HEK293 (cell line): ENCODE measurements at regions not wholly inside any gene's neighbourhood (a gene's known extent, or its start where the extent isn't known, plus 50 kb on each side); places are given as distances from the start of the nearest gene placed in this dataset.

ENCODE experiments used
- CTCF ChIA-PET: fragments of 350-600 bp; formaldehyde crosslinking; extraction: SDS; loops from one replicate; lab custom pipeline; 2021; ENCODE audit warnings: antibody characterized with exemption; lab: Yijun Ruan, JAX
- POLR2A ChIA-PET: fragments of 300-600 bp; formaldehyde crosslinking; extraction: SDS; loops from one replicate; lab custom pipeline; 2020; ENCODE audit warnings: antibody characterized with exemption, inconsistent platforms; lab: Yijun Ruan, JAX
- H3K27ac ChIP-seq: fragments of 200-500 bp; sonication (Bioruptor generic); 2 replicates; pipeline ENCODE4 v1.5.1; 2014; ENCODE audit warnings: low read depth, low read length, control low read depth, inconsistent platforms; ENCODE audit errors: extremely low read depth
- H3K36me3 ChIP-seq, 2 experiments: fragments of 200-500 bp in 1 of 2; sonication (Bioruptor generic) in 1 of 2; 1 replicate in 1 of 2; 2 replicates in 1 of 2; pipeline ENCODE4 v1.5.1; 2014 to 2017; ENCODE audit warnings: inconsistent platforms in 2 of 2, low read length in 2 of 2; ENCODE audit not compliant: control insufficient read depth in 2 of 2, insufficient read depth in 1 of 2
- H3K4me1 ChIP-seq: fragments of 200-500 bp; sonication (Bioruptor generic); 2 replicates; pipeline ENCODE4 v1.5.1; 2014; ENCODE audit warnings: mild to moderate bottlenecking, low read length, inconsistent platforms; ENCODE audit not compliant: control insufficient read depth, insufficient read depth
- H3K4me3 ChIP-seq: 2 replicates; pipeline ENCODE4 v1.5.1; 2011; ENCODE audit warnings: low read depth, mild to moderate bottlenecking, control low read depth, low read length, moderate library complexity
- H3K9me3 ChIP-seq: fragments of 200-500 bp; sonication (Bioruptor generic); 2 replicates; pipeline ENCODE4 v1.5.1; 2014; ENCODE audit warnings: low read depth, low read length, inconsistent platforms; ENCODE audit not compliant: control insufficient read depth, insufficient read depth
- BCL6B ChIP-seq: fragments of 450-650 bp; formaldehyde crosslinking; IDR thresholded peaks from 2 replicates; pipeline ENCODE4 v1.5.1; 2017; ENCODE audit warnings: missing biosample characterization, missing genetic modification characterization
- HOXD13 ChIP-seq: sonication (generic); formaldehyde crosslinking; IDR thresholded peaks from 2 replicates; pipeline ENCODE4 v1.8.0; 2022; ENCODE audit warnings: missing genetic modification reagents, borderline replicate concordance
- KLF1 ChIP-seq: fragments of 450-650 bp; formaldehyde crosslinking; IDR thresholded peaks from 2 replicates; pipeline ENCODE4 v1.5.1; 2016; ENCODE audit warnings: missing biosample characterization, missing genetic modification characterization
- PRDM1 ChIP-seq: fragments of 450-650 bp; formaldehyde crosslinking; IDR thresholded peaks from 2 replicates; pipeline ENCODE4; 2016; ENCODE audit warnings: missing biosample characterization, missing genetic modification characterization
- SCRT1 ChIP-seq: fragments of 450-650 bp; formaldehyde crosslinking; IDR thresholded peaks from 2 replicates; pipeline ENCODE4 v1.5.1; 2016; ENCODE audit warnings: missing biosample characterization, missing genetic modification characterization, borderline replicate concordance
- SCRT2 ChIP-seq: fragments of 450-650 bp; formaldehyde crosslinking; IDR thresholded peaks from 2 replicates; pipeline ENCODE4 v1.5.1; 2016; ENCODE audit warnings: missing biosample characterization, missing genetic modification characterization
- TRIM28 ChIP-seq: IDR thresholded peaks from 2 replicates; pipeline ENCODE4 v1.6.1; 2011; ENCODE audit warnings: low read length, control low read depth, borderline replicate concordance
- YY2 ChIP-seq: fragments of 450-650 bp; formaldehyde crosslinking; IDR thresholded peaks from 2 replicates; pipeline ENCODE4 v1.5.1; 2016; ENCODE audit warnings: missing biosample characterization, missing genetic modification characterization
- ZBTB20 ChIP-seq: fragments of 450-650 bp; formaldehyde crosslinking; IDR thresholded peaks from 2 replicates; pipeline ENCODE4 v1.5.1; 2016; ENCODE audit warnings: missing biosample characterization, missing genetic modification characterization
- ZIC2 ChIP-seq: fragments of 450-650 bp; formaldehyde crosslinking; IDR thresholded peaks from 2 replicates; pipeline ENCODE4 v1.5.1; 2016; ENCODE audit warnings: missing biosample characterization, missing genetic modification characterization
- ZNF280D ChIP-seq: fragments of 450-650 bp; formaldehyde crosslinking; IDR thresholded peaks from 2 replicates; pipeline ENCODE4 v1.5.1; 2016; ENCODE audit warnings: missing biosample characterization, missing genetic modification characterization
- ZNF426 ChIP-seq: fragments of 450-650 bp; formaldehyde crosslinking; IDR thresholded peaks from 2 replicates; pipeline ENCODE4 v1.5.1; 2017; ENCODE audit warnings: missing biosample characterization, missing genetic modification characterization, mild to moderate bottlenecking, inconsistent platforms, moderate library complexity
- ZNF501 ChIP-seq: fragments of 450-650 bp; formaldehyde crosslinking; IDR thresholded peaks from 2 replicates; pipeline ENCODE4 v1.5.1; 2016; ENCODE audit warnings: missing biosample characterization, missing genetic modification characterization
- ZNF513 ChIP-seq: fragments of 450-650 bp; IDR thresholded peaks from 2 replicates; pipeline ENCODE4 v1.5.1; 2018; ENCODE audit warnings: missing biosample characterization, missing genetic modification characterization
- ZNF561 ChIP-seq: fragments of 450-650 bp; IDR thresholded peaks from 2 replicates; pipeline ENCODE4 v1.5.1; 2018; ENCODE audit warnings: missing biosample characterization, missing genetic modification characterization, borderline replicate concordance
- ZNF645 ChIP-seq: fragments of 450-650 bp; formaldehyde crosslinking; IDR thresholded peaks from 2 replicates; pipeline ENCODE4; 2016; ENCODE audit warnings: missing biosample characterization, missing genetic modification characterization
- ZNF747 ChIP-seq: fragments of 450-650 bp; formaldehyde crosslinking; IDR thresholded peaks from 2 replicates; pipeline ENCODE4 v1.5.1; 2016; ENCODE audit warnings: missing biosample characterization, missing genetic modification characterization
- ZNF785 ChIP-seq: fragments of 450-650 bp; formaldehyde crosslinking; IDR thresholded peaks from 2 replicates; pipeline ENCODE4 v1.5.1; 2016; ENCODE audit warnings: missing biosample characterization, missing genetic modification characterization
- ZSCAN30 ChIP-seq: fragments of 450-650 bp; IDR thresholded peaks from 2 replicates; pipeline ENCODE4 v1.5.1; 2018; ENCODE audit warnings: missing biosample characterization, mild to moderate bottlenecking, missing genetic modification characterization, moderate library complexity

- Histone ChIP-seq H3K4me3 (no peak overlapping the region), H3K27ac (no peak overlapping the region), H3K9me3 (no peaks in the 10 kb centered on the region), H3K36me3 (no peaks in the 10 kb centered on the region), H3K4me1 (no peaks in the 10 kb centered on the region)
- ChIA-PET CTCF (interaction anchor here (0.8 to 1.4 kb wide), 3 partner anchors 36 to 87 kb away, joined by 3 to 4 read pairs (median 3); no protein-coding TSS in a partner anchor), POLR2A (no interaction called here)
- no peak for TF ChIP-seq ZNF561
- no peak for TF ChIP-seq ZBTB20 (tag by site-specific recombination)
- TF ChIP-seq BCL6B, result no peak
- TF ChIP-seq ZNF513 (tag by site-specific recombination), result no peak
- no peak for TF ChIP-seq ZNF645 (tag by site-specific recombination)
- no peak for TF ChIP-seq HOXD13 (CRISPR knock-in tag)
- no peak for TF ChIP-seq ZNF426 (tag by site-specific recombination)
- TF ChIP-seq ZNF747, result no peak
- no peak for TF ChIP-seq ZSCAN30 (tag by site-specific recombination)
- no peak for TF ChIP-seq KLF1 (tag by site-specific recombination)
- TF ChIP-seq ZNF280D, result no peak
- TF ChIP-seq TRIM28, result no peak
- no peak for TF ChIP-seq YY2
- TF ChIP-seq ZIC2 (tag by site-specific recombination), result no peak
- TF ChIP-seq PRDM1 (tag by site-specific recombination), result no peak
- TF ChIP-seq ZNF785 (tag by site-specific recombination), result no peak
Measured at GRCh38 chr3:124601190-124601589, 129.1 kb upstream of the UMPS start.

- Histone ChIP-seq H3K4me1 (no peaks in the 10 kb centered on the region), H3K9me3 (no peaks in the 10 kb centered on the region), H3K4me3 (no peak overlapping the region), H3K36me3 (no peaks in the 10 kb centered on the region), H3K27ac (no peak overlapping the region)
- POLR2A ChIA-PET, result no interaction called here
- CTCF ChIA-PET, result interaction anchor here (0.6 to 0.7 kb wide), 3 partner anchors 256 to 525 kb away, joined by 3 to 4 read pairs (median 3); no protein-coding TSS in a partner anchor
- TF ChIP-seq ZNF501, result no peak
- peak; percentile 84 for TF ChIP-seq SCRT2 (tag by site-specific recombination)
- TF ChIP-seq SCRT1 (tag by site-specific recombination), result peak; percentile 60; the same call in 1 of the 2 replicates
Measured at GRCh38 chr3:124602980-124603627, 127.1 kb upstream of the UMPS start.
